Lung (tissue), 11 donors: ENCODE measurements at regions not wholly inside any gene's neighbourhood (a gene's known extent, or its start where the extent isn't known, plus 50 kb on each side); places are given as distances from the start of the nearest gene placed in this dataset.
A peak's percentile ranks its signal among the peaks of the same experiment; 100 is the strongest.

Source experiments
- ATAC-seq: fragments of 200-7000 bp; cut with Tn5 transposase; one replicate; pipeline ENCODE4 v1.9.1; 2020; ENCODE audit warnings: moderate number of reproducible peaks; ENCODE audit not compliant: insufficient read depth, low FRiP score
- DNase-seq, 3 donors: peaks; one replicate each; pipeline ENCODE4 v3.0.0-alpha.2; 2013 to 2017
- H3K27ac ChIP-seq, 2 donors: one replicate each; pipeline ENCODE4 v1.5.1; 2013; ENCODE audit warnings: mild to moderate bottlenecking in 2 of 2, moderate library complexity in 2 of 2, control low read depth in 1 of 2, inconsistent platforms in 1 of 2, low read depth in 1 of 2, low read length in 1 of 2
- H3K27me3 ChIP-seq, 3 donors: one replicate each; pipeline ENCODE4 v1.5.1; 2013; ENCODE audit warnings: low read length in 2 of 3; ENCODE audit not compliant: control insufficient read depth in 3 of 3, insufficient read depth in 3 of 3
- H3K36me3 ChIP-seq, 4 donors: one replicate each; pipeline ENCODE4 v1.5.1; 2013; ENCODE audit warnings: low read length in 4 of 4, mild to moderate bottlenecking in 1 of 4, moderate library complexity in 1 of 4; ENCODE audit not compliant: control insufficient read depth in 4 of 4, insufficient read depth in 4 of 4
- H3K4me1 ChIP-seq, 5 donors: one replicate each; pipeline ENCODE4 v1.5.1; 2013; ENCODE audit warnings: low read length in 5 of 5, mild to moderate bottlenecking in 2 of 5, moderate library complexity in 1 of 5; ENCODE audit not compliant: control insufficient read depth in 5 of 5, insufficient read depth in 5 of 5
- H3K4me3 ChIP-seq: one replicate; pipeline ENCODE4 v1.5.1; 2013; ENCODE audit warnings: mild to moderate bottlenecking, control low read depth, moderate library complexity
- H3K9ac ChIP-seq, 2 donors: one replicate each; pipeline ENCODE4 v1.5.1; 2013; ENCODE audit warnings: low read length in 2 of 2, control low read depth in 1 of 2; ENCODE audit not compliant: insufficient read depth in 1 of 2
- H3K9me3 ChIP-seq, 4 donors: one replicate each; pipeline ENCODE4 v1.5.1; 2013; ENCODE audit warnings: low read length in 3 of 4, mild to moderate bottlenecking in 1 of 4, moderate library complexity in 1 of 4; ENCODE audit not compliant: control insufficient read depth in 4 of 4, insufficient read depth in 3 of 4
- WGBS, 2 donors: extraction: QIAGEN DNeasy Blood & Tissue Kit; methylation state at CpG; one replicate each; pipeline ENCODE4 v1.1.7; 2013; 5-methylcytosine and 5-hydroxymethylcytosine counted together
- TF ChIP-seq, protein P1 (sequence below): IDR thresholded peaks from 2 replicates; pipeline ENCODE4 v1.5.1; 2012; ENCODE audit warnings: mild to moderate bottlenecking; ENCODE audit errors: control extremely low read depth, extremely low read depth
- donor health status: control.
- donor health status: control.
- donor health status: Bipolar disorder and iron deficiency.
- donor health status: healthy.
- donor health status: DM: yes; HTN: yes; CAD: no.

DNA sequence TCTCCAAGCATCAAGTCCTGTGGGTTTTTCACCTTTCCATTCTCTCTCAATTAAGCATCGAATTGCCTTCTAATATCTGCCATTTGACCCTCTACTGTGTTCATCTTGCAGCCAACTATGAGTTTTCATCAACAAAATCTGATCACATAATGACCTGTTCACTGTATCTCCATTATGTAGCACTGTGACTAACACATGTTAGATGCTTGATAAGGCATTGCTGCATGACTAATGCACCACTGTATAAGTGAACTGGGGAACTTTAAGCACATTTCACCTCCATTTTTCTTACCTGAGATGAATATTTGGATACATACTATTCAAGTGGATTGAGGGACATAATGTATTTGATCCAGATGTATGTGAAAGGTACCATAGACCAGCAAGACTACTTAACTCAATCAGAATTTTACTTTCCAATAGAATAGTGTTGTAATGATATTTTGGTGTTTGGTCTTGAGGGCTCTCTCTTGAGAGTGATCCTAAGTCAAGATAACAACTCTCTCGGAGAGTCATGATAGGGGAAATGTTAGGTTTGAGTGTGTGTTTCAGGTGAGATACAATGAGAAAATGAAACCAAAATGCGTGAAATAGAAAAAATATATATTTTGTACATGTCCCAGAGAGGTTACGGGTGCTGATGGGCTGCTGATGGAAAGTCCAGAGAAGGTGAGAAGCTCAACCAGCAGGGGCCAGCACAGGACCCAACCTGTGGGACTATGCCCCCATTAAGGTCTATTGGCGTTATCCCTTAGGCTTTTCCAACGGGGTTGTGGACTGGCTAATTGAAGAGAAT lies 60.2 kb upstream of the HS3ST1 start:
- DNase-seq = no peak
- Histone ChIP-seq H3K36me3 (no peaks in the 10 kb centered on the region), H3K27me3 (no peaks in the 10 kb centered on the region), H3K4me1 (no peaks in the 10 kb centered on the region), H3K9me3 (peaks cover 0 to 6% (median 0%) of the 10 kb centered on the region in 4 donors), H3K9ac (no peak overlapping the region), H3K27ac (no peak overlapping the region), H3K4me3 (no peak overlapping the region)
- ATAC-seq = no peak
- 74 to 83% methylated on average over 6 of the region's 6 CpGs for WGBS, 2 donors
- TF ChIP-seq, protein P1, sequence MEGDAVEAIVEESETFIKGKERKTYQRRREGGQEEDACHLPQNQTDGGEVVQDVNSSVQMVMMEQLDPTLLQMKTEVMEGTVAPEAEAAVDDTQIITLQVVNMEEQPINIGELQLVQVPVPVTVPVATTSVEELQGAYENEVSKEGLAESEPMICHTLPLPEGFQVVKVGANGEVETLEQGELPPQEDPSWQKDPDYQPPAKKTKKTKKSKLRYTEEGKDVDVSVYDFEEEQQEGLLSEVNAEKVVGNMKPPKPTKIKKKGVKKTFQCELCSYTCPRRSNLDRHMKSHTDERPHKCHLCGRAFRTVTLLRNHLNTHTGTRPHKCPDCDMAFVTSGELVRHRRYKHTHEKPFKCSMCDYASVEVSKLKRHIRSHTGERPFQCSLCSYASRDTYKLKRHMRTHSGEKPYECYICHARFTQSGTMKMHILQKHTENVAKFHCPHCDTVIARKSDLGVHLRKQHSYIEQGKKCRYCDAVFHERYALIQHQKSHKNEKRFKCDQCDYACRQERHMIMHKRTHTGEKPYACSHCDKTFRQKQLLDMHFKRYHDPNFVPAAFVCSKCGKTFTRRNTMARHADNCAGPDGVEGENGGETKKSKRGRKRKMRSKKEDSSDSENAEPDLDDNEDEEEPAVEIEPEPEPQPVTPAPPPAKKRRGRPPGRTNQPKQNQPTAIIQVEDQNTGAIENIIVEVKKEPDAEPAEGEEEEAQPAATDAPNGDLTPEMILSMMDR = no peak

DNA sequence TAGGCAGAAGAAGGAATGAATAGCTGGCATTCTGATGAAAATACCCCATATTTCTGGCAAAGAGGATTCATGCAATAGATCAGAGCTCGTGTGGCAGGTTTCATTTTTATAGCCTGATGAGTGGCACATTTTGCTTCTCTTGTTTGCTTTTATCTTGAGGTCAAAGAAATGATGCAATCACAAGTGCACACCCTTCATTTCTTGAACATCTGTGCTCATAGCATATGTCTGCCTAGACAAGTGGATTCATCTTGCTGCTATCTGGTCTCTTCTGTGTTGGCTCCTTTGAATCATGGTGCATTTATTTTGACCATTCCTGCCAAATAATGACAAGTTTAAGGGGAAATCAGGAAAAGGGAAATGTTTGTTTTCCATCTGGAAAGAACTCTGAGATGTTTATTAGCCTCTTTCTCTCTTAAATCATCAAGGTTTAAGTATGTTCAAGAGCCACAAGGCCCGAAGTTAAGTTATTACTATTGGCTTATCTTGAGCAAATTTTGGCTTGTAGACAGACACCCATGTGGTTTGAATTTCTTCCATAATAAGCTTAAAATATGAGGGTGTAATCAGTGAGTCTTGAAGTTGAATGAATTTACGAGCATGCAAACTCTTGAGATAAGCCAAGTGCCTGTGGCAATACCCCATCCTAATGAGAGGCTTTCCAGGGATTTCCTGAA lies 59.3 kb upstream of the HS3ST1 start:
- ATAC-seq (peak; percentile 66), DNase-seq (peak in 2 of 3 donors; percentile 27 to 54)
- no peaks in the 10 kb centered on the region for H3K4me1 ChIP-seq
- H3K27ac ChIP-seq = no peak overlapping the region
- no peaks in the 10 kb centered on the region for H3K27me3 ChIP-seq
- TF ChIP-seq, protein P1 = no peak
- H3K9ac ChIP-seq = no peak overlapping the region
- peaks cover 0 to 6% (median 0%) of the 10 kb centered on the region in 4 donors for H3K9me3 ChIP-seq
- no peak overlapping the region for H3K4me3 ChIP-seq
- H3K36me3 ChIP-seq = no peaks in the 10 kb centered on the region
- 55 to 58% methylated on average over 3 of the region's 3 CpGs for WGBS, 2 donors

DNA sequence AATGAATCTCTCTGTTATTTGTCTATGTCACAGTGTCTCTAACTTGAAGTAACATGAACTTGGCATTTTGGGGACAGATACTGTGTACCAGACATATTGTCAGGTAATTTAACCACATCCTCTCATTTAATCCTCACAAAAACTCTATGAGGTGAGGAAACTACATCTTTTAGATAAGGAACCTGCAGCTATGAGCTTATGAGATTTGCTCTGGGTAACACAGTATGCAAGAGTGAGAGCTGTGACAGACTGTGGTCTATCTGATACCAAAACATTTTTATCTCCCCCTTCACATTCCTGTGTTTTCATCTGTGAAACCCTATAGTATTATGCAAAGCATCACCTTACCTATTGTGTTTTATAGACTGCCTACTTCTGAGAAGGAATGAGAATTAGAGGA lies 58.4 kb upstream of the HS3ST1 start:
- Histone ChIP-seq H3K27me3 (no peaks in the 10 kb centered on the region), H3K4me3 (no peak overlapping the region), H3K27ac (no peak overlapping the region), H3K36me3 (no peaks in the 10 kb centered on the region), H3K4me1 (no peaks in the 10 kb centered on the region), H3K9me3 (no peaks in the 10 kb centered on the region), H3K9ac (no peak overlapping the region)
- ATAC-seq (no peak), DNase-seq (no peak)
- TF ChIP-seq, protein P1 = no peak
